ENCODE measurements at regions not wholly inside any gene's neighbourhood (a gene's known extent, or its start where the extent isn't known, plus 50 kb on each side); places are given as distances from the start of the nearest gene placed in this dataset.

DNA sequence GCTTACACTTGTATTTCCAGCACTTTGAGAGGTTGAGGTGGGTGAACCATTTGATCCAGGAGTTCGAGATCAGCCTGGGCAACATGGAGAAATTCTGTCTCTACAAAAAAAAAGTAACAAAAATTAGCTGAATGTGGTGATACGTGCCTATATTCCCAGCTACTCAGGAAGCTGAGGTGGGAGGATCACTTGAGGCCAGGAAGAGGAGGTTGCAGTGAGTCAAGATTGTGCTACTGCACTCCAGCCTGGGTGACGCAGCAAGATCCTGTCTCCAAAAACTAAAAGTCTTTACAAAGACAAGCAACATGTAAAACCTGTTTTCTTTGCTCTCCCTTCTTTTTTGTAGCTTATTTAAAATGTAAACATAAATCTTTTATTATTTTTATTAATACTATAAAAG lies 1156.1 kb downstream of the FAT4 start:
- no peak overlapping the region for H3K27ac ChIP-seq (ENCODE audit: low read length in 2 of 2)
- 40% methylated on average over 2 of the region's 3 CpGs for WGBS (ENCODE audit: insufficient coverage)
- no peaks in the 10 kb centered on the region for H3K4me1 ChIP-seq (ENCODE audit: control insufficient read depth in 2 of 2, insufficient read depth in 2 of 2, low read length in 2 of 2)
- ATAC-seq (ENCODE audit: low read depth) (no peak), DNase-seq (no peak)
- Mint-ChIP-seq H3K27ac (no peak overlapping the region), H3K4me3 (no peak overlapping the region), H3K4me1 (no peaks in the 10 kb centered on the region), H3K9me3 (ENCODE audit: insufficient read depth) (peaks cover 2% of the 10 kb centered on the region), H3K27me3 (no peaks in the 10 kb centered on the region)
- no peaks in the 10 kb centered on the region for H3K27me3 ChIP-seq (replicated peaks in 1 of 4; ENCODE audit: control extremely low read depth in 1 of 4, control insufficient read depth in 3 of 4, insufficient read depth in 4 of 4, low read length in 3 of 4)
- no peak overlapping the region for H2AFZ ChIP-seq (ENCODE audit: insufficient read depth, low read depth, low read length, poor library complexity, severe bottlenecking)
- H3K4me2 ChIP-seq (replicated peaks; ENCODE audit: low read depth, low read length, poor library complexity, severe bottlenecking) = no peak overlapping the region
- H3K4me3 ChIP-seq (ENCODE audit: control extremely low read depth in 1 of 5, extremely low read depth in 1 of 5, insufficient read depth in 1 of 5, low read depth in 2 of 5, low read length in 4 of 5) = no peak overlapping the region
- CTCF ChIA-PET = no interaction called here
- POLR2A ChIA-PET = no interaction called here
- H3K79me2 ChIP-seq (ENCODE audit: control insufficient read depth, insufficient read depth, low read length) = no peaks in the 10 kb centered on the region
- no peak for TF ChIP-seq CTCF (IDR thresholded peaks at IDR 0.05)
- TF ChIP-seq EZH2 (IDR thresholded peaks at IDR 0.05; ENCODE audit: borderline replicate concordance, insufficient read depth, low read depth, low read length, poor library complexity, severe bottlenecking) = no peak
- H4K20me1 ChIP-seq (ENCODE audit: control insufficient read depth, insufficient read depth, low read length, poor library complexity, severe bottlenecking) = no peaks in the 10 kb centered on the region
- H3K9ac ChIP-seq (ENCODE audit: low read length) = no peak overlapping the region
- peaks cover 0 to 1% (median 0%) of the 10 kb centered on the region in 3 donors for H3K9me3 ChIP-seq (ENCODE audit: control extremely low read depth in 1 of 3, control insufficient read depth in 2 of 3, insufficient read depth in 1 of 3, low read length in 2 of 3)
- intact Hi-C loops (cut with micrococcal nuclease) = no loop called here
- no peaks in the 10 kb centered on the region for H3K36me3 ChIP-seq (replicated peaks in 1 of 2; ENCODE audit: control extremely low read depth in 1 of 2, control insufficient read depth in 1 of 2, extremely low read depth in 1 of 2, insufficient read depth in 2 of 2, low read length in 1 of 2)

DNA sequence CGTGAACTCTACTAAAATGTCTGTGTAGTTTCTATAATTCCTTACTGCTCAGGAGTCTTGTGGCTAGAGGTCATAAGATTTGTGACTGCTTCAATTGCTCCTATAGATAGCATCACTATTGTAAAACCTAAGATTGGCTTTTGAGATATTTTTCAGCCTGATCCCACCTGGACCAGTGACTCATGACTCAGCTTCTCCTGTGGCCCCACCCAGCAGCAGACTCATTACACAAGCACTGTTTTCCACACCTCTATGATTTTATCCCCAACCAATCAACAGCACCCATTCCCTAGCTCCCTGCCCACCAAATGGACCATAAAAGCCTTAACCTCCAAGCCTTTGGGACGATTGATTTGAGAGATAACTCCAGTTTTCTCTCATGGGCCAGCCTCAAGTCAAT lies 1157.0 kb upstream of the INTU start:
- ATAC-seq (ENCODE audit: low read depth) = no peak
- TF ChIP-seq EZH2 (IDR thresholded peaks at IDR 0.05; ENCODE audit: borderline replicate concordance, insufficient read depth, low read depth, low read length, poor library complexity, severe bottlenecking) = no peak
- TF ChIP-seq CTCF (IDR thresholded peaks at IDR 0.05) = no peak
- WGBS (ENCODE audit: insufficient coverage) = no CpG with 5 or more reads among the region's 2 CpGs

More for the DNA sequence above, 1157.0 kb upstream of the INTU start:
- ChIA-PET CTCF (no interaction called here), POLR2A (no interaction called here)
- no peak for DNase-seq
- Mint-ChIP-seq H3K27me3 (no peaks in the 10 kb centered on the region), H3K4me3 (no peak overlapping the region), H3K9me3 (ENCODE audit: insufficient read depth) (peaks cover 5% of the 10 kb centered on the region), H3K27ac (no peak overlapping the region), H3K4me1 (no peaks in the 10 kb centered on the region)
- Histone ChIP-seq H3K27ac (ENCODE audit: low read length in 2 of 2) (no peak overlapping the region), H3K4me3 (ENCODE audit: control extremely low read depth in 1 of 5, extremely low read depth in 1 of 5, insufficient read depth in 1 of 5, low read depth in 2 of 5, low read length in 4 of 5) (no peak overlapping the region), H3K36me3 (replicated peaks in 1 of 2; ENCODE audit: control extremely low read depth in 1 of 2, control insufficient read depth in 1 of 2, extremely low read depth in 1 of 2, insufficient read depth in 2 of 2, low read length in 1 of 2) (no peaks in the 10 kb centered on the region), H3K9me3 (ENCODE audit: control extremely low read depth in 1 of 3, control insufficient read depth in 2 of 3, insufficient read depth in 1 of 3, low read length in 2 of 3) (peaks cover 0 to 11% (median 1%) of the 10 kb centered on the region in 3 donors), H3K27me3 (replicated peaks in 1 of 4; ENCODE audit: control extremely low read depth in 1 of 4, control insufficient read depth in 3 of 4, insufficient read depth in 4 of 4, low read length in 3 of 4) (no peaks in the 10 kb centered on the region), H3K4me1 (ENCODE audit: control insufficient read depth in 2 of 2, insufficient read depth in 2 of 2, low read length in 2 of 2) (no peaks in the 10 kb centered on the region), H3K9ac (ENCODE audit: low read length) (no peak overlapping the region), H3K79me2 (ENCODE audit: control insufficient read depth, insufficient read depth, low read length) (no peaks in the 10 kb centered on the region), H2AFZ (ENCODE audit: insufficient read depth, low read depth, low read length, poor library complexity, severe bottlenecking) (no peak overlapping the region), H4K20me1 (ENCODE audit: control insufficient read depth, insufficient read depth, low read length, poor library complexity, severe bottlenecking) (no peaks in the 10 kb centered on the region), H3K4me2 (replicated peaks; ENCODE audit: low read depth, low read length, poor library complexity, severe bottlenecking) (no peak overlapping the region)
- intact Hi-C loops (cut with micrococcal nuclease) = no loop called here

Data from B cell (primary cell).